22Rv1 (cell line): ENCODE measurements at regions not wholly inside any gene's neighbourhood (a gene's known extent, or its start where the extent isn't known, plus 50 kb on each side); places are given as distances from the start of the nearest gene placed in this dataset.

Experiments
- CTCF ChIP-seq: fragments of 450-650 bp; IDR thresholded peaks from 2 replicates; pipeline ENCODE4 v1.5.1; 2017; ENCODE audit warnings: mild to moderate bottlenecking
- ZFX ChIP-seq: fragments of 450-650 bp; IDR thresholded peaks from 2 replicates; pipeline ENCODE4 v1.6.1; 2017; ENCODE audit warnings: antibody characterized with exemption, borderline replicate concordance

DNA sequence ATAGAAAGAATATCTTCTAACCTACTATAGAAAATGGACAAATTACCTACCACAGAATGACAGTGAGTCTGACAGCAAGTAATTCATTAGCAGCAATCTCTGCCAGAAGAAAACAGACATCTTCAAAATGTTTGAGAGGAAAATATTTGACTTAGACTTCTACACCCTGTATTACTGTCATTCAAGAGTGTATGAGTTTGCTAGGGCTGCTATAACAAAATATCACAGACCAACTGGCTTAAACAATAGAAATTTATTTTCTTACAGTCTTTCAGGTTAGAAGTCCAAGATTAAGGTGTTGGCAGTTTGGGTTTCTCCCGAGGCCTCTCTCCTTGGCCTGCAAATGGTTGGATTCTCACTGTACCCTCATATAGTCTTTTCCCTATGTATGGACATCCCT lies 52.9 kb upstream of the FGGY start:
- TF ChIP-seq CTCF (no peak), ZFX (no peak)
